ENCODE measurements at regions not wholly inside any gene's neighbourhood (a gene's known extent, or its start where the extent isn't known, plus 50 kb on each side); places are given as distances from the start of the nearest gene placed in this dataset.
A peak's percentile ranks its signal among the peaks of the same experiment; 100 is the strongest.
"Not testable (repeated sequence)": the region's sequence is repeated elsewhere in the genome, so short reads cannot be mapped to it uniquely, and the experiment has no call there.

DNA sequence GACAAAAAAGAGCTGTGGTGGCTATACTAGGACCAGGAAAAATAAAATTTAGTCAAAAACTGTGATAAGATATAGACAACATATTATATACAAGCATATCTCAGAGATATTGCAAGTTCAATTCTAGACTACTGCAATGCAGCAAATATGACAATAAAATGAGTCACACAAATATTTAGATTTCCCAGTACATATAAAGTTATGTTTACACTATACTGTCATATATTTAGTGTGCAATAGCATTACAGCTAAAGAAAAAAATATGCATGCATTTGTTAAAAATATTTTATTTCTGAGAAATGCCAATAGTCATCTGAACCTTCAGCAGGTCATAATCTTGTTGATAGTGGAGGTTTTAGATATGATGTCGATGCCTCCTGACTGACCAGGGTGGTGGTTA is 72.1 kb downstream of the AKR1C4 start:
- DNase-seq: no peak

- no peak for DNase-seq
Observed at GRCh38 chr10:5269791-5270190, 73.2 kb downstream of the AKR1C4 start.

- no peak for DNase-seq
Observed at GRCh38 chr10:5271526-5271925, 74.9 kb downstream of the AKR1C4 start.

- peak in 2 of 4 experiments; percentile 12 to 34 for DNase-seq
Observed at GRCh38 chr10:5272065-5272803, 75.6 kb downstream of the AKR1C4 start.

DNA sequence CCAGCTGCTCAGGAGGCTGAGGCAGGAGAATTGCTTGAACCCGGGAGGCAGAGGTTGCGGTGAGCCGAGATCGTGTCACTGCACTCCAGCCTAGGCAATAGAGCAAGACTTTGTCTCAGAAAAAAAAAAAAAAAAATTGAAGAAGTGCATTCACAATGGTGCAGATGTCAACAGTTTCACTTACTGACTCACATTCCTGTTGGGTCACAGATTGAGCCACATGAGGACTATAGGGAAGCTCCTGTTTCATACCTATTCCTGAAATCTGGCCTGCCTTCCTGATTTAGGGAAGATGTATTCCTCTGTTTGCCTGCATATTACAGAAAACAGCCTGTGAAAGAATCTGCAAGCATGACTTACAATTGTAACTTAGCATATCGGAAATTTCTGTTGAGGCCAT is 78.2 kb downstream of the AKR1C4 start:
- DNase-seq: peak; percentile 64 to 90 (median 78)

DNA sequence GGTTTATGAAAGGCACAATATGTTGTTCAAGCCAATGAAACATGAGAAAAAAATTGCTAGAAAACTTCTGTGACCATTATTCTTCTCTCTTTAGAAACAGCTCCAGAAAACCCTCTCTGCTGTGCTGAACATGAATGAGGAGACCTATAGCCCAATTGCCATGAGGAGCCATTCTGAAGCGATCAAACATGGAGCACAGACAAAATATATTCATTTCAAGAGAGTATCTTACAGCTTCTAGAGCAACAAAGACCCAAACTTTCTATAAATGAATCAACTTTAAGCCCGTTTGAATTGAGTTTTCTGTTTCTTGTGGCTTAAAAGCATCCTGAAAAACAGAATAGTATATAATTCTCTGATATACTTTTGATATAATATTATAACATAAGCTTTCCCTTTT is 83.4 kb upstream of the UCN3 start:
- no peak for DNase-seq

DNA sequence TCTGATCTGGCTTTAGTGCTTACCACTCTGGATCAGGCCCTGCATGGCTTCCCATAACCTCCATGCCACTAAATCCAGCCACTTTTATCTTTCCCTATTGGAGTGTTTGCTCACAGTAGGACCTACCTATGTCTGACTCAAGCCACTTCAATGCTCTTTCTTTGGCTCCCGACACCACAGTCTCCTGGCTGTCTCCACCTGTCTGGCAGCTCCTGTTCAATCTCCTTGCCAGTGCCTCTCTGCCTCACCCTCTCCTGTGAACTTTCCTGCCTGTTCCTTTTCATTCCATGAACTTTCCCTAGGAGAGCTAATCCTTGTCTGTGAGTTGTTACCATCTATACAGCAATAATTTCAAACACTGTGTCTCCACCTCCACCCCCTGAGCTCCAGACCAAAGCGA is 82.6 kb upstream of the UCN3 start:
- DNase-seq: no peak

DNA sequence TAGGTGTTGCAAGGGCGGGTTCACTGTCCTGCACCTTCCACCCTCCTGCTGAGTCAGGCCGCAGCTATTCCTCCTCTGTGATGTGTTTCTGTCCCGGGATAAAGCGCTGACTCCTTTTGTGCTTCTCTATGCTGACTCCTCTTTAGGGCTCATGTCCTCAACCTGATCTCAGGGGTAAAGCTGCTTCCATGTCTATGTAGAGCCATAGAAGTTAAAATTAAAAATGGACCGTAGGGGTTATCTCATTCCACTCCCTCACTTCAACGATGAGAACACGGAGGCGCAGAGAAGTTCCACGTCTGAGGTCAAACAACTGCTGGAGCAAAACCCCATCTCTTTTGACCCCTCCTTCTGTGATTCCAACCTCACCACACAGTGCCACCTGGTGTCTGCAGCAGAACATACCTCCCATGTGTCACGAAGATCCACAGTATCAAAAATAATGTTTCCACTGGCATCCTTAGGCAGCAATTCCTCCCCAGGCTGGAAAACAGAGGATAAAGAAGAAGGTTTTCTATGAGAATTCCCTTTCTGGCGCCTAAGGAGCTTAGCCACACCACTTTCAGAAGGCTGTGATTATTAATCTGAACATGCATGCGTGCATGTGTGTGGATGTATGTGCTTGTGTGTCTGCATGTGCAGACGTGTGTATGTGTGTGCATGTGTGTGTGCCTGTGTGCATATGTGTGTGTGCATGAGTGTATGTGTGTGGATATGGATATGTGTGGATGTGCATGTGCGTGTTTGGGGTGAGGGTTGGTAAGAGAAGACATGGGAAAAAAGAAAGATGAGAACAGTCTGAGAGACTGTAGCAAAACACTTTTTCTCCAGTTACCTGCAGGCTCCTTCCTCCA is 81.2 kb upstream of the UCN3 start:
- DNase-seq: peak; percentile 67 to 87 (median 80)

DNA sequence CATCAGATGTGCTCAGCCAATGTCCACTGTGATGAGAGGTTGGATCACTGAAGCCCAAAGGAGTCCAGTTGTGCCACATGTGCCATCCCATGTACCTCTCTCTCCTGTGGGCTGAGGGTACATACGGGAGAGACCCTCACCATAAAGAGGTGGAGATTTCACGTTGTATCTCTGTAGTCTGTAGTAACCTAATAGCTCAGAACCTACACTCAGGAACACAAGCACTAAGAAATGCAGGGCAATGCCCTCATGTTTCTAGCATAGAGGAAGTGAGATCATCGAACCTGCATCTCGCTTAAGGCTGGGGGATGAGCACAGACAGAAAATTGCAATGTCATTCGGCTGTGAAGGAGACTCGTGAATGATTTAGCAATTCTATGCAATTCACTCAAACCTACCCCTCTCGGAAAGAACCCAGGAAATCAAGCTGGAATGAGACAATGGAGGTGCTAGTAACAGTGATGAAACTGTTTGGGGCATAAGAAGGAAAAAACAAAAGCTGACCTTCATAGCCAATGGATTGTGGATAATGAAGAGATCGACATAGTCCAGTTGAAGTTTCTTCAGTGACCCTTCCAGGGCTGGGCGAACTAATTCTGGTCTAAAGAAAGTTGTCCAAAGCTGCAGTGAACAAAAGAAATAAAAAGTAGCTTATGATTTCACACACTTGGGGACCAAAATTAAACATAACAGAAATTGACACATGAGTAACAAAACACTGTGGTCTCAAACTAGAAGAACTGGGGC is 80.3 kb upstream of the UCN3 start:
- DNase-seq: peak; percentile 83 to 95 (median 90)

DNA sequence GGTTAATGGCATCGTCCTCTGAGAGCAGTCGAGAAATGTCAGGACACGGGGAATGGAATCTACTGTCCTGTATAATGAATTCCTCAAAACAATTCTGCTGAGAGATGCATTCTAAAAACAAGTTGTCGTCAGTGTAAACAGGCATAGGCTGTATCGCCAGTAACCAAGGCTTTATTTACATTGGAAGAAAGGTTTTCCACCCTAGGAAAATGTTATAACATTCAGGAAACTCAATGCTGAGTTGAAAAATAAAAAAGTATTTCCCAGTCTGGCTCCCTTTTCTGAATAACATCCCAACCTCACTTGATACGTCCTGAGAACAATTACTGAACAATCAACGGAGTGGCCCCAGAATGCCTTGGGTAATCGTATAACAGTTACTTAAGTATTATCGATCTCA is 79.6 kb upstream of the UCN3 start:
- DNase-seq: no peak

- DNase-seq: no peak
Observed at GRCh38 chr10:5288359-5288758, 76.4 kb upstream of the UCN3 start.

GRCh38 chr10:5289228-5289627 is 75.5 kb upstream of the UCN3 start:
- not testable (repeated sequence) for DNase-seq

DNA sequence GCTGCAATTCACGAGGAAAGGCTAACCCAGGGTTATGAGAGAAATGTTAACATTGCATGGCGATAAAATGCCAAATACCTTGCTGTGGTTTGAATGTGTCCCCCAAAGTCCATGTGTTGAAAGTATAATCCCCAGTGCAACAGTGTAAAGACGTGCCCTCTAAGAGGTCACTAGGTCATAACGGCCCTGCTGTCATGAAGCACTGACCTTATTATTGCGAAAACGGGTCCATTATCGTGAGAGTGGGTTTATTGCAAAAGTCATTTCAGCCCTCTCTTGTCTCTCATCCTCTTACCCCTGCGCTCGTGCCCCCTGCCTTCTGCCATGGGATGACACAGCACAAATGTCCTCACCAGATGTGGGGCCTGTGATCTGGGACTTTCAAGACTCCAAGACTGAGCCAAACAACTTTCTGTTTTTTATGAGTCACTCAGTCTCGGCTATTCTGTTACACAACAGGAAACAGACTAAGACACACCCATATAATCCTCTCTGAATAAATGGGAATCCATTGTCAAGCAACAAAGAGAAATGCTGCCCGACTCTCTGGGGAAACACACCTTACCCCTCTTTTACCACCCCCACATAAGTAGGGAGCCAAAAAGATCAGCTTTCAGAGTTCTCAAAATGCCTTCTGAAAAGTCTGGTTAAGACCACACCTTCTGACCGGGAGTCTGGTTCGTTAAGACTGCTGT is 73.1 kb upstream of the UCN3 start:
- DNase-seq: peak; percentile 80 to 93 (median 88)

GRCh38 chr10:5292196-5292735 is 72.5 kb upstream of the UCN3 start:
- DNase-seq: no peak

DNA sequence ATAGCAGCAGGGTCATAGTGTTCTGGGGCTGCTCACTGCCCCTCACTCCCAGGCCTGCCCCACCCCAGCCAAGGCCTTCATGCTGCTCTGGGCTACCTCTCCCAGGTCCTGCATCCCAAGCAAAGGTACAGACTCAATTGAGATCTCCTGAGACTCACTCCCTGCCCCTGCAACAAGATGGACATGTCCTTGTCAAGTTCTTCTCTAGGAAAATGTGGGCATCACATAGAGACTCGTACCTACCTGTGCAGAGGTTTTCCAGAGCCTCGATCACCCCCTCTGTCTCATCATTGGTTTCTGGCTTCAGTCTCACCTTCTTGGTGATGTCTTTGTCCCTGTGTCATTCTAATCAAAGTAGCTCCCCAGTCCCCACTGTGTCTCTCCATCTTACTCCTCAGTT is 71.8 kb upstream of the UCN3 start:
- DNase-seq: not testable (repeated sequence)

DNA sequence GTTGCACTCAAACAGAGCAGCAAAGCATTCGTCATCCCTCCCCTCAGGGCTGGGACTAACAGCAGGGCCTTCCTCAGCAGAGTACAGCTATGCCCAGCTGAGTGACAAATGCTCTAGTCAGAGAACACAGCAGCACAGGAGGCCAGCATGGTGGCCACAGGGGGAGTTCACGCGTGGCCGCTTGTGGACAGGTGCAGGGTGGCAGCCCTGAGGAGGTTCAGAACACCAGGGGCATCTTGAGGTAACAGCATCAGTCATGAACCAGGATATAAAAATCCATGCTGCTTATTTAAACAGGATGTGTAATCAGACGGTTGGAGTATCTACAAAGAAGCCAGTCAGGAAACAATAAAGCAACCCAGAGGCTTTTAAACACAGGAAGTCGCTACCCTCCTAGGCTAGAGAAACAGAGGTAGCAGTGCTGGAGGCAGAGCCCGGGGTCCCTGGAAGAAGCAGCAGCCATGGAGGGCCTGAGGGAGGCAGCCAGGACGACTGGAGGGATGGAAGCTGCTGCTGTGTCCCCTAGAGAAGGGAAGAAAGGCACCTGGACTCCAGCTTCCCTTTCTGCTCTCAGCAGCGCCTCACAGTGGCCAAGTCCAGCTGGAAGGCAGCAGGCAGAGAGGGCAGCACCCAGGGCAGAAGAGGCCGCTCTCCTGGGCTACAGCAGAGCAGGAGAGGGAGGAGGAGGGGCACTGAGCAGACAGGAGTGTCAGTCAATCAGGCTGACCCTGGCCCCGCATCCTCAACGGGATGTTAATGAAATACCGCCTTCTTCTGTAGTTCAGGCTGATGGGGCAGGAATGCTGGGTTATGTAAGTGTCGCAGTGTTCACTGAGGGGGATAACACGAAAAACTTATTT is 70.8 kb upstream of the UCN3 start:
- peak; percentile 53 to 82 (median 74) for DNase-seq

DNA sequence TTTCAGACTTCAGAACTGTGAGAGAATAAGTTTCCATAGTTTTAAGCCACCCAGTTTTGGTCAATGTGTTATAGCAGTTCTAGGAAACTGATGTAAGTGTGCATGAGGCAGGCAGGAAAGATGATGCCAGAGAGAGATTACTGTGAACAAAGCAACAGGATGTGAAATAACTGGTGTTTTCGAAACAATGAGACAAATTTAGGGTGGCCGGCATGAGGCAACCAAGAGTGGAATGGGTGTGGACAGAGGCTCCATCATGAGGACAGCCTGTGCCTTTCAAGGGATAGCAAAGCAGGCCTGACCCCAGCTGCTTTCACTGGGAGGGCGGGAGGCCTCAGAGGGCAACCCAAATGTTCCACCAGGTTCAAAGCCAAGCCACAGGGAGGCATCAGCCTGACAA is 67.3 kb upstream of the UCN3 start:
- DNase-seq: peak; percentile 60 to 83 (median 80)

DNA sequence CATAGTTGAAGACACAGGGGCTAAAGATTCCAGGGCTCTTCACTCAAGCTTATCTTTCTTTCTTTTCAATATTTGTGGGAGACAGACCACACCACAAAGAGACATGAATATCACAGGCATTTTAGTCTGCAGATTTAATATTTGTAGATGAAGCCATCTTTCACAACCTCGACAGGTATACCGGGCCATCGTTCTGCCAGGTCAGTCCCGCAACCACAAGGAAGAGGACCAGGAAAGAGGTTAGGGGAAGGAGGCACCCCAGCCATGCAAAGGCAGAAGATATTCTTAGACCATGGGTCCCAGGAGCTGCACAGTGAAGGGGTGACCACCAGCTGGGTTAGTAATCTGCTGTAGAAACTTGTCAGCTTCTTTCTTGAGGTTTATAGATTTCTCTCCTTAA is 66.8 kb upstream of the UCN3 start:
- no peak for DNase-seq

GRCh38 chr10:5299950-5300349 is 64.8 kb upstream of the UCN3 start:
- DNase-seq: no peak

- no peak for DNase-seq
Observed at GRCh38 chr10:5303504-5303903, 61.3 kb upstream of the UCN3 start.

- no peak for DNase-seq
Observed at GRCh38 chr10:5305374-5305773, 59.4 kb upstream of the UCN3 start.
